ENCODE measurements at regions not wholly inside any gene's neighbourhood (a gene's known extent, or its start where the extent isn't known, plus 50 kb on each side); places are given as distances from the start of the nearest gene placed in this dataset.

DNA sequence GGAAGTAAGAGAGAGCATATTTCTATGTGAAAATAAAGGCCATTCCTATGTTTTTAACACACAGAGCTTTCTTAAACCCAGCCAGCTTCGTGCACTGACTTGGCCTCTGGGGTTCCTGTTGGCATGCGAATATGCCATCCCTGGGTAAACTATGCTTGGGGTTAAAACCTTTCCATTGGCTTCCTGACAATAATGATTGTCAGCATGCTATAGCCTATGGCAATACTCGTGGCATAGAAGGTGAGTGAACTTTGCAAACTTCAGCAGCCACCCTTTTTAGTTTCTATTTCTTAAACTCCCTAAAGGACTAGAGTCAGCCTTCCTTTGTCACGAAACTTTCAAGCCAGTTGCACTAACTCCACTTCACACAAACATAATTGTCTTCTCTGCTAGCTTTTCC, 148.4 kb upstream of the RGS6 start:
- TF ChIP-seq CTCF (IDR thresholded peaks at IDR 0.05) (no peak), POLR2AphosphoS5 (IDR thresholded peaks at IDR 0.05) (no peak)
